GM12892 (cell line): ENCODE measurements at regions not wholly inside any gene's neighbourhood (a gene's known extent, or its start where the extent isn't known, plus 50 kb on each side); places are given as distances from the start of the nearest gene placed in this dataset.
"Not testable (repeated sequence)": the region's sequence is repeated elsewhere in the genome, so short reads cannot be mapped to it uniquely, and the experiment has no call there.

Source experiments
- DNase-seq: peaks from one replicate; pipeline ENCODE4 v3.0.0; 2011; ENCODE audit not compliant: insufficient read length
- FAIRE-seq: peaks from 2 replicates; lab custom pipeline; 2011; peaks lifted over from hg19 to GRCh38; lab: Jason Lieb, UNC
- POLR2A ChIP-seq: IDR thresholded peaks from 2 replicates; pipeline ENCODE4 v1.6.1; 2011; ENCODE audit warnings: low read depth, low read length, control low read depth
- POLR2AphosphoS5 ChIP-seq: IDR thresholded peaks from 2 replicates; pipeline ENCODE4 v1.6.1; 2011; ENCODE audit warnings: low read depth, low read length, control low read depth
- TAF1 ChIP-seq: IDR thresholded peaks from 2 replicates; pipeline ENCODE4 v1.6.1; 2011; ENCODE audit warnings: low read depth, mild to moderate bottlenecking, control low read depth, low read length, borderline replicate concordance

DNA sequence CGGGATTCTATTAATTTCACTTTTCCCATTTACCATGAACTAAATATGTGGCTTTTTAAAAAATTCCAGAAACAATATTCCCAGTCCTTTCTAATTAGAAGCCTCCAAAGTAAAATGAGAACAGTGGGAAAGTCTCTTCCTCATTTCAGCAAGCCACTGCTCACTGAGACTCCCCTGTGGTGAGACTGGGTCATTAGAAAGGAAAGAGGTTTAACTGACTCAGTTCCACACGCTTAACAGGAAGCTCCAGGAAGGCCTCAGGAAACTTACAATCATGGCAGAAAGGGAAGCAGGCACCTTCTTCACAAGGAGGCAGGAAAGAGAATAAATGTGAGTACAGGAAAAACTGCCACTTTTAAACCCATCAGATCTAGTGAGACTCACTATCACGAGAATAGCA lies 258.9 kb upstream of the CHAC2 start:
- FAIRE-seq = no peak
- DNase-seq = no peak

DNA sequence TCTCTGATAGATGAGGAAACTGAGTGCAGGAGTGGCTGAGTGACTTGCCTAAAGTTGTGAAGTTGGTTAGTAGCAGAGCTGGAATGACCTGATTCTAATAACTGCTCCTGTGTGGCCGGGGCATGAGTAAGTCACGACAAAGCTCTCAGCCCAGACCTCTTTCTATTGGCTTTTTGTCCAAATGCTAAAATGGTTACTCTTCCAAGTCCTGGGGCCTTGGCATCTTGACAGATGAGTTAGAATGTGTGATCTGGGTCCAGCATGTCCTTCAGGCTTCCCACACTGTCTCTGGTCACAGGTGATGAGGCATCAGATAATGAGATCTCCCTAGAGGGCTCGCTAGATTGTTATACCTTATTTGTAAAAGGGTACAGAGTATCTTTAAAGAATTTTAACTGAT lies 260.5 kb upstream of the CHAC2 start:
- not testable (repeated sequence) for DNase-seq, FAIRE-seq

More for the DNA sequence above, 258.9 kb upstream of the CHAC2 start:
- TF ChIP-seq POLR2AphosphoS5 = no peak
- TF ChIP-seq TAF1 = no peak
- no peak for TF ChIP-seq POLR2A

DNA sequence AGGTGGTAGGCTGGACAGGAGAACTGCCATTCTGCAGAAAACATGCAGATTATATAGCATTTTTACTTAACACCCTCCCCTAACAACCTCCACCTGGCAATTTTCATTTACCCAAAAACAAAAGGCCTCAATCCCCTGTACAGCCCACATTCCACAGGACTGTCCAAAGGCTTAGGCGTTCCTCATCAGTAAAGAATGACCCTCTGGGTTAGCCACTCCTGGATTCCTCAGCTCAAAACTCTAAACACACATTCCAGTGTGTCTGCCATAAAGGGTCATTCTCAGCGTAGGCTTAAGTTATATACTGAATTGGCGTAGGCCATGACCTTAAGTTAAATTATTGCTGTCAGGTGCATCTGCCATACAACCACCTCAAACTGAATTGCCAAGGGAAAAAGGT lies 261.8 kb upstream of the CHAC2 start:
- DNase-seq (no peak), FAIRE-seq (no peak)
- TF ChIP-seq TAF1 (no peak), POLR2AphosphoS5 (no peak), POLR2A (no peak)

DNA sequence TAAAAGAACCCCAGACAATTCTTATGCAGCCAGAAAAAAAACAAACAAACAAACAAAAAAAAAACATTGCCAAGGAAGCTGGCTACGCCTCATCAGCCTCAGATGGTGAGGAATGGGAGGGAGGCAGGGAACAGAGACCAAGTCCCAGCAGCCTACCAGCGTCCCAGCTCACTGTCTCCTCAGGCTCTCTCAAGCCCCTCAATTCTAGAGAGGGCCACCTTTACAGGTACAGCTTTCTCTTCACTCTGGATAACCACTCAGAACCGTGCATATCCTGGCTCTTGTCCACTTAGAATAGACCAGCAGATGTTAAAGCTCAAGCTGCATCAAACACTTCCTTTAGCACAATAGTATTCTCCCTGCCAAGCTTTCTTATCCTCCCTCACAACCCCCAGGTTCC lies 263.1 kb upstream of the CHAC2 start:
- FAIRE-seq (no peak), DNase-seq (no peak)
- no peak for TF ChIP-seq POLR2A
- TF ChIP-seq TAF1 = no peak
- no peak for TF ChIP-seq POLR2AphosphoS5

DNA sequence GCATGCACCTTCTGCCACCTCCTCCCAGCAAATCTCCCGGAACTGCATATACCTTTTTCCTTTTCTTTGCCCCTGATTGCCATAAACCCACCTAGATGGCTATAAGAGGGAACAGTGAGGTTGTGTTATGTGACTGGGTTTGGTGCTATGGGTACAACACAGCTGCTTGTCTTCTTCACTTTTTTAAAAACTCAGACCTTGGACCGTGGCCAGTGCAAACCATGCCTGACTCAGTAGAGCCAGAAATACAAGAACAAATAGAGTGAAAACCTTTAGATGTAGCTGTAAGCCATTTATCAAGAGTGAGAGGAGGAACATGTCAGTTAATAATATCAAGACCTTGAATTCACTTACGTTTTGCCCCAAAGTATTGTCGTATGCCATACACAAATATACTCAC lies 267.4 kb upstream of the CHAC2 start:
- DNase-seq (no peak), FAIRE-seq (no peak)
- TF ChIP-seq POLR2AphosphoS5 = no peak
- TF ChIP-seq POLR2A = no peak
- no peak for TF ChIP-seq TAF1

DNA sequence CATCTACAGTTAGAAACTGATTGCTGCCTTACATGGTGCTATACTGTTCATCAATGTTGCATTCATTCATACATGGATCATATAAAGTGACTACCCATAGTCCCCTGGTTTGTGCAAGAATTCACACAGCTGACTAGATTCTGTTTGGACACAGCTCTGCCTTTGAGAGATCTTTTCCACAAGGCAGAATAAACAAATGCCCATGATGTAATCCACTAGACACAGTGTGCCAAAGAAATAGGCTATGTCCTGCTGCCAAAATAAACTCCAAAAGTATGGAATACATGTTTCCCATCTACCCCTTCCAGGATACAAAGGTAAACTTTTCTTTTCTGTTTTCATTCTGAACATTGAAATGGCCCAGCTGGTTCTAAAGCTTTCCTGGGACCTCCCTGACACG lies 269.4 kb upstream of the CHAC2 start:
- DNase-seq = no peak
- no peak for TF ChIP-seq POLR2AphosphoS5
- TF ChIP-seq TAF1 = no peak
- TF ChIP-seq POLR2A = no peak
- no peak for FAIRE-seq

DNA sequence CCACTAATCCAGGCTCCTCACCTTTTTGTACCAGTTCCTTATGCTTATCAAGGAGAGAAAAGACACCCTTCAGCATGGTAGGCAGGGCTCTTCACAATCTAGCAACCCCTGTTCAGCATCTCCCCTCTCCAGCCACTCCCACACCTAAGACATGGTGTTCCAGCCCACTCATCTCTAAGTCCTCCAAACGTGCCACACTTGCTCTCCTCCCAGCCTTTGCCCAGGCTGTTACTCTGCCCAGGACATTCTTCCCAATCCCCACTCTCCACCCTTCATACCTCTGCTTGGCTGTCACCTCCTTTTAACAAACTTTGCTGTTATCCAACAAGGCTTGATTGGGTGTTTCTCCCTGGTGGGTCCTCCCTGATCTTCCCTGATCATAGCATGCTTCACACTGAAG lies 270.6 kb upstream of the CHAC2 start:
- TF ChIP-seq POLR2AphosphoS5 (no peak), TAF1 (no peak), POLR2A (no peak)
- DNase-seq (no peak), FAIRE-seq (no peak)

DNA sequence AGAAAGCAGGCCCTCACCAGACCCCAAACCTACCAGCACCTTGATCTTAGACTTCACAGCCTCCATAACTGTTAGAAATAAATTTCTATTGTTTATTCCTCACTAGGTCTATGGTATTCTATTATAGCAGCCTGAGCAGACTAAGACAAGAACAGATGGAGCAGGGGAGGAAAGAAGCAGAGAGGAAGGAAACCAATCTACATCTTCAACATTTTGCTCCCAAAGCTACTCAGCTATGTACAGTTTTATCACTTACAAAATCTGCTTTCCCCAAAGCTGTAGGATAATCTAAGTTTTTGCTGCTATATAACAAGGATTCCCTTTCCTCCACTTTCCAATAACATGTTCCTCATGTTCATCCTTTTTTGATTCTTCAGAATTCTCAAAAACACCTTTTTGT lies 274.4 kb upstream of the CHAC2 start:
- no peak for FAIRE-seq
- no peak for DNase-seq
- TF ChIP-seq POLR2A (no peak), POLR2AphosphoS5 (no peak), TAF1 (no peak)

DNA sequence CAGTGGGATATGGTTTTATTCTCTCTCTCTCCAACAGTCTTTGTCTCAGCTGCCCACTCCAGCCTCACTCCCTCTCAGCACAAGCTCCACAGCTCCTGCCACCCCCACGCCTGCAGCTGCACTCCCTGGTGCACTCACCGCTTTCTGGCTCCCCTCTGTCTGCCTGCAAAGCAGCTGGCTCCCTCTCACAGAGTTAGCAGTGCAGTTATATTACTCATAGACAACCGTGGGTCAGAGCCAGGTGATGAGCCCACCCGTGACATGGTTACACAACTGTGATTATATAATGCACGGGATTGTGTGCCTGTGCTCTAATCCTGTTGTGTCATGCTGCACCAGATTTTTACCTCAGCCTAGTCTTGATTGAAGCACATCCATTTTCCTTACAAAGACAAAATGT lies 276.9 kb upstream of the CHAC2 start:
- FAIRE-seq (no peak), DNase-seq (no peak)
- TF ChIP-seq POLR2A = no peak
- TF ChIP-seq TAF1 = no peak
- TF ChIP-seq POLR2AphosphoS5 = no peak

DNA sequence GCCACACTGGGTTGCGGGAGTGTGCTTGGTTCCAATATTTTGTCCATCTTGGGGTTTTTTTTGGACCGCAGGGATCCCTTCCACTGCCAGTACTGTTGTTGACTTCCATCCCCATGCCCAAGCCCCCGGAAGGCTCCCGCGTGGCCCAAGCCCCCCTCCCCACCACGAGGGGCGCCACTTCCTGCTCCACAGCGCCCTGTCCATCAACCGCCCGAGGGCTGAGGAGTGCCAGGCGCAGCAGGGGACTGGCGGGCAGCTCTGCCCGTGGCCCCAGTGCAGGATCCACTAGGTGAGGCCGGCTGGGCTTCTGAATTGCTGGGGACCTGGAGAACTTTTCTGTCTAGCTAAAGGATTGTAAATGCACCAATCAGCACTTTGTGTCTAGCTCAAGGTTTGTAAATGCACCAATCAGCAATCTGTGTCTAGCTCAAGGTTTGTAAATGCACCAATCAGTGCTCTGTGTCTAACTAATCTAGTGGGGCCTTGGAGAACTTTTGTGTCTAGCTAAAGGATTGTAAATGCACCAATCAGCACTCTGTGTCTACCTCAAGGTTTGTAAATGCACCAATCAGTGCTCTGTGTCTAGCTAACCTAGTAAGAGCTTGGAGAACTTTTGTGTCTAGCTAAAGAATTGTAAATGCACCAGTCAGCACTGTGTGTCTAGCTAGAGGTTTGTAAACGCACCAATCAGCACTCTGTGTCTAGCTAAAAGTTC lies 281.3 kb upstream of the CHAC2 start:
- FAIRE-seq, DNase-seq: not testable (repeated sequence)

DNA sequence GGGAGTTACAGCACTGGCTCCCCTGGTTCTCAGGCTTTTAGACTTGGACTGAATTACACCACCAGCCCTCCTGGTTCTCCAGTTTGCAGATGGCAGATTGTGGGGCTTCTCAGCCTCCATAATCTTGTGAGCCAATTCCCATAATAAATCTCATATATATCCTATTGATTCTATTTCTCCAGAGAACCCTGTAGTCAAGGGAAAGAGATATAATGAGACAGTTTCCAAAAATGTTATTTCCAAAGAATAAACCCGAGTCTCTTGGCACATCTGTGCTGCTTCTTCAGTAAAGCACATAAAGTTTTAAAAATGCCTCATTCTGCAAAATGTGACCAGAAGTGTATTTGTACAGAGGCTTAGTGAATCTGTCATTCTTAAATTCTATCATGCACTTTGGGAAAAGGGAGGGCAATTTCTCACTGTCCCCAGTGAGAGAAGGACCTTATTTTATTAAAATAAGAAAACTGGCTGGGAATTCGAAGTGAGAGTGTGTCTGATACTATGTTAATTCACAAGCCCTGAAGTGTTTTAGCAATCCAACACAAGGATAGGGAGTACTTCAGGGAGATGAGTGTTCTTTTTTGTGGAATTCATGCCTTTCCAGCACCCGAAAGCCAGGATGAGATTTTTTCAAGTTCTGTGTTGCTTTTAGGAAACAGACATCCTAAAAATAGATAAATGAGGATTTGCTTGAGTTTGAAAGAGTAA lies 282.4 kb upstream of the CHAC2 start:
- TF ChIP-seq POLR2A = no peak
- TF ChIP-seq POLR2AphosphoS5 = no peak
- no peak for TF ChIP-seq TAF1
- no peak for FAIRE-seq
- no peak for DNase-seq

DNA sequence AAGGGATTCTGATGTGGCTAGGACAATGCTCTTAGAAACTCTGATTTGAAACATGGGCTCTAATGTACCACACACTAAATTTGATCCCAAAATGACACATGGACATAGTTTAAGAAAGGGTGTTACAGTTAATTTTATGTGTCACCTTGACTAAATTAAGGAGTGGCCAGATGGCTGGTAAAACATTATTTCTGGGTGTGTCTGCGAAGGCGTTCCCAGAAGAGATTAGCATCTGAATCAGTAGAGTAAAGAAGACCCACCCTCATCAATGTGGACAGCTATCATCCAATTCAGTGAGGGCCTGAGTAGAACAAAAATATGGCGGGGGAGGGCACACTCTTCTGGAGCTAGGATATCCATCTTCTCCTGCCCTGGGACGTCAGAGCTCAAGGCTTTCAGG lies 283.1 kb upstream of the CHAC2 start:
- TF ChIP-seq POLR2A (no peak), TAF1 (no peak), POLR2AphosphoS5 (no peak)
- no peak for DNase-seq
- no peak for FAIRE-seq
